ENCODE measurements at regions not wholly inside any gene's neighbourhood (a gene's known extent, or its start where the extent isn't known, plus 50 kb on each side); places are given as distances from the start of the nearest gene placed in this dataset.
"Not testable (repeated sequence)": the region's sequence is repeated elsewhere in the genome, so short reads cannot be mapped to it uniquely, and the experiment has no call there.

DNA sequence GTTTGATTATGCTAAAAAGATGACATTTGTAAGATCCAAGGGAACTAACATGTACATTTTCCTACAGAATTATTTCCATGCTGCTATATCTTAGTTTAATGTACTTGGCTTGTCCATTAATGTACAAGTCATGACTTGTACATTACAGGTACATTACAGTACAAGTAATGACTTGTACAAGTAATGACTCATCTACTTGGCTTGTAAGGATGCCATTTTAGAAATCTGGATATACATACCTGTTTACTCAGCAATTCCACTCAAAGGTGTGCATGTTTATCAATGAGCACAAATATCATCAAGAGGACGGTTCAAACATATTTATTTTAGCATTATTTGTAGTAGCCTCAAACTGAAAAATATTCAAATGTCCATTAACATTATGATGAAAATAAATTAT, 87.0 kb upstream of the TRPC4 start:
- intact Hi-C loops (cut with micrococcal nuclease; ENCODE audit: unreplicated experiment) (no loop called here), in situ Hi-C loops (cut with HindIII; ENCODE audit: low pct_unique_long_range_greater_than_20kb, low sequenced_read_pairs) (no loop called here)
- no peak for DNase-seq (ENCODE audit: low read depth, low spot score)
- CTCF ChIA-PET, result no interaction called here
- POLR2A ChIA-PET, result no interaction called here
- no peak for ATAC-seq
- no peaks in the 10 kb centered on the region for H3K27me3 ChIP-seq (ENCODE audit: control insufficient read depth, insufficient read depth, low read length)
- no peaks in the 10 kb centered on the region for H3K36me3 ChIP-seq (ENCODE audit: control insufficient read depth, insufficient read depth, low read length)
- no peaks in the 10 kb centered on the region for H3K4me1 ChIP-seq (ENCODE audit: control insufficient read depth, insufficient read depth, low read length)
- no peak overlapping the region for H3K4me3 ChIP-seq (ENCODE audit: low read depth in 2 of 2, low read length in 2 of 2)
- H3K27ac ChIP-seq (ENCODE audit: low read length), result no peak overlapping the region
- TF ChIP-seq TCF7L2 (IDR thresholded peaks at IDR 0.05; ENCODE audit: low read depth, low read length), result no peak
- TF ChIP-seq, protein P1, sequence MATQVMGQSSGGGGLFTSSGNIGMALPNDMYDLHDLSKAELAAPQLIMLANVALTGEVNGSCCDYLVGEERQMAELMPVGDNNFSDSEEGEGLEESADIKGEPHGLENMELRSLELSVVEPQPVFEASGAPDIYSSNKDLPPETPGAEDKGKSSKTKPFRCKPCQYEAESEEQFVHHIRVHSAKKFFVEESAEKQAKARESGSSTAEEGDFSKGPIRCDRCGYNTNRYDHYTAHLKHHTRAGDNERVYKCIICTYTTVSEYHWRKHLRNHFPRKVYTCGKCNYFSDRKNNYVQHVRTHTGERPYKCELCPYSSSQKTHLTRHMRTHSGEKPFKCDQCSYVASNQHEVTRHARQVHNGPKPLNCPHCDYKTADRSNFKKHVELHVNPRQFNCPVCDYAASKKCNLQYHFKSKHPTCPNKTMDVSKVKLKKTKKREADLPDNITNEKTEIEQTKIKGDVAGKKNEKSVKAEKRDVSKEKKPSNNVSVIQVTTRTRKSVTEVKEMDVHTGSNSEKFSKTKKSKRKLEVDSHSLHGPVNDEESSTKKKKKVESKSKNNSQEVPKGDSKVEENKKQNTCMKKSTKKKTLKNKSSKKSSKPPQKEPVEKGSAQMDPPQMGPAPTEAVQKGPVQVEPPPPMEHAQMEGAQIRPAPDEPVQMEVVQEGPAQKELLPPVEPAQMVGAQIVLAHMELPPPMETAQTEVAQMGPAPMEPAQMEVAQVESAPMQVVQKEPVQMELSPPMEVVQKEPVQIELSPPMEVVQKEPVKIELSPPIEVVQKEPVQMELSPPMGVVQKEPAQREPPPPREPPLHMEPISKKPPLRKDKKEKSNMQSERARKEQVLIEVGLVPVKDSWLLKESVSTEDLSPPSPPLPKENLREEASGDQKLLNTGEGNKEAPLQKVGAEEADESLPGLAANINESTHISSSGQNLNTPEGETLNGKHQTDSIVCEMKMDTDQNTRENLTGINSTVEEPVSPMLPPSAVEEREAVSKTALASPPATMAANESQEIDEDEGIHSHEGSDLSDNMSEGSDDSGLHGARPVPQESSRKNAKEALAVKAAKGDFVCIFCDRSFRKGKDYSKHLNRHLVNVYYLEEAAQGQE (IDR thresholded peaks at IDR 0.05; ENCODE audit: insufficient read depth in 1 of 2, low read depth in 2 of 2, low read length in 1 of 2), result no peak
- no peak for TF ChIP-seq SIN3A (IDR thresholded peaks at IDR 0.05; ENCODE audit: borderline replicate concordance, insufficient read depth, low read depth, low read length)
- TF ChIP-seq, protein P2, sequence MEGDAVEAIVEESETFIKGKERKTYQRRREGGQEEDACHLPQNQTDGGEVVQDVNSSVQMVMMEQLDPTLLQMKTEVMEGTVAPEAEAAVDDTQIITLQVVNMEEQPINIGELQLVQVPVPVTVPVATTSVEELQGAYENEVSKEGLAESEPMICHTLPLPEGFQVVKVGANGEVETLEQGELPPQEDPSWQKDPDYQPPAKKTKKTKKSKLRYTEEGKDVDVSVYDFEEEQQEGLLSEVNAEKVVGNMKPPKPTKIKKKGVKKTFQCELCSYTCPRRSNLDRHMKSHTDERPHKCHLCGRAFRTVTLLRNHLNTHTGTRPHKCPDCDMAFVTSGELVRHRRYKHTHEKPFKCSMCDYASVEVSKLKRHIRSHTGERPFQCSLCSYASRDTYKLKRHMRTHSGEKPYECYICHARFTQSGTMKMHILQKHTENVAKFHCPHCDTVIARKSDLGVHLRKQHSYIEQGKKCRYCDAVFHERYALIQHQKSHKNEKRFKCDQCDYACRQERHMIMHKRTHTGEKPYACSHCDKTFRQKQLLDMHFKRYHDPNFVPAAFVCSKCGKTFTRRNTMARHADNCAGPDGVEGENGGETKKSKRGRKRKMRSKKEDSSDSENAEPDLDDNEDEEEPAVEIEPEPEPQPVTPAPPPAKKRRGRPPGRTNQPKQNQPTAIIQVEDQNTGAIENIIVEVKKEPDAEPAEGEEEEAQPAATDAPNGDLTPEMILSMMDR (IDR thresholded peaks at IDR 0.05), result no peak
- no peak for TF ChIP-seq POLR2AphosphoS5 (IDR thresholded peaks at IDR 0.05; ENCODE audit: low read depth, low read length)
- no peaks in the 10 kb centered on the region for H3K9me3 ChIP-seq (ENCODE audit: control insufficient read depth, insufficient read depth, low read depth, low read length)
- BruUV-seq (replicated peaks), result no TSS peak

DNA sequence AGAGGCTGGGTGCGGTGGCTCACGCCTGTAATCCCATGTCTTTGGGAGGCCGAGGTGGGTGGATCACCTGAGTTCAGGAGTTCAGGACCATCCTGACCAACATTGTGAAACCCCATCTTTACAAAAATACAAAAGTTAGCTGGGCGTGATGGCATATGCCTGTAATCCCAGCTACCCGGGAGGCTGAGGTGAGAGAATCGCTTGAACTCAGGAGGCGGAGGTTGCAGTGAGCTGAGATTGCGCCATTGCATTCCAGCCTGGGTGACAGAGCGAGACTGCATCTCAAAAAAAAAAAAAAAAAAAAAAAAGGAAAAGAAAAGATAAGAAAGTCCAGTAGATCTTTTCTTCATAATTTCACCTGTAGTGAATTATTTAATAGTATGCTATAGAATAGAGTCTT, 85.0 kb upstream of the TRPC4 start:
- H3K9me3 ChIP-seq (ENCODE audit: control insufficient read depth, insufficient read depth, low read depth, low read length); intact Hi-C loops (cut with micrococcal nuclease; ENCODE audit: unreplicated experiment); H3K4me1 ChIP-seq (ENCODE audit: control insufficient read depth, insufficient read depth, low read length); BruUV-seq (replicated peaks); POLR2A ChIA-PET; in situ Hi-C loops (cut with HindIII; ENCODE audit: low pct_unique_long_range_greater_than_20kb, low sequenced_read_pairs); H3K27ac ChIP-seq (ENCODE audit: low read length); CTCF ChIA-PET; H3K4me3 ChIP-seq (ENCODE audit: low read depth in 2 of 2, low read length in 2 of 2); H3K36me3 ChIP-seq (ENCODE audit: control insufficient read depth, insufficient read depth, low read length); DNase-seq (ENCODE audit: low read depth, low spot score); ATAC-seq; H3K27me3 ChIP-seq (ENCODE audit: control insufficient read depth, insufficient read depth, low read length): not testable (repeated sequence)

GRCh38 chr13:37954191-37954590, 84.6 kb upstream of the TRPC4 start:
- ATAC-seq, result no peak
- TF ChIP-seq, protein P1 (IDR thresholded peaks at IDR 0.05; ENCODE audit: insufficient read depth in 1 of 2, low read depth in 2 of 2, low read length in 1 of 2), result no peak
- no peak for TF ChIP-seq TCF7L2 (IDR thresholded peaks at IDR 0.05; ENCODE audit: low read depth, low read length)
- intact Hi-C loops (cut with micrococcal nuclease; ENCODE audit: unreplicated experiment) (no loop called here), in situ Hi-C loops (cut with HindIII; ENCODE audit: low pct_unique_long_range_greater_than_20kb, low sequenced_read_pairs) (no loop called here)
- CTCF ChIA-PET, result no interaction called here
- no peak overlapping the region for H3K27ac ChIP-seq (ENCODE audit: low read length)
- no TSS peak for BruUV-seq (replicated peaks)
- DNase-seq (ENCODE audit: low read depth, low spot score), result no peak
- no peaks in the 10 kb centered on the region for H3K27me3 ChIP-seq (ENCODE audit: control insufficient read depth, insufficient read depth, low read length)
- no peak overlapping the region for H3K4me3 ChIP-seq (ENCODE audit: low read depth in 2 of 2, low read length in 2 of 2)
- POLR2A ChIA-PET, result no interaction called here
- H3K36me3 ChIP-seq (ENCODE audit: control insufficient read depth, insufficient read depth, low read length), result no peaks in the 10 kb centered on the region
- no peaks in the 10 kb centered on the region for H3K9me3 ChIP-seq (ENCODE audit: control insufficient read depth, insufficient read depth, low read depth, low read length)
- H3K4me1 ChIP-seq (ENCODE audit: control insufficient read depth, insufficient read depth, low read length), result no peaks in the 10 kb centered on the region
